HG03520 (cell line): ENCODE measurements at regions not wholly inside any gene's neighbourhood (a gene's known extent, or its start where the extent isn't known, plus 50 kb on each side); places are given as distances from the start of the nearest gene placed in this dataset.
"Not testable (repeated sequence)": the region's sequence is repeated elsewhere in the genome, so short reads cannot be mapped to it uniquely, and the experiment has no call there.

Source experiments
- ATAC-seq: cut with Tn5 transposase; IDR thresholded peaks from one replicate; pipeline ENCODE4 v1.9.1; 2021; ENCODE audit warnings: mild to moderate bottlenecking, moderate library complexity; ENCODE audit not compliant: unreplicated experiment

- ATAC-seq: no peak
These were observed 152.0 kb upstream of the RAB6C start for GRCh38 chr2:129827311-129828090.

- ATAC-seq: no peak
These were observed 150.7 kb upstream of the RAB6C start for GRCh38 chr2:129828792-129829191.

- no peak for ATAC-seq
These were observed 149.9 kb upstream of the RAB6C start for GRCh38 chr2:129829588-129829987.

GRCh38 chr2:129831018-129831417, 148.4 kb upstream of the RAB6C start:
- ATAC-seq: no peak

GRCh38 chr2:129833465-129833864, 146.0 kb upstream of the RAB6C start:
- not testable (repeated sequence) for ATAC-seq

- ATAC-seq: no peak
These were observed 132.4 kb upstream of the RAB6C start for GRCh38 chr2:129847043-129847442.

GRCh38 chr2:129849559-129850160, 129.8 kb upstream of the RAB6C start:
- ATAC-seq: peak; percentile 77

- no peak for ATAC-seq
These were observed 122.3 kb upstream of the RAB6C start for GRCh38 chr2:129857200-129857599.

GRCh38 chr2:129859175-129859574, 120.3 kb upstream of the RAB6C start:
- no peak for ATAC-seq

- ATAC-seq: no peak
These were observed 119.4 kb upstream of the RAB6C start for GRCh38 chr2:129860088-129860487.

- ATAC-seq: no peak
These were observed 117.7 kb upstream of the RAB6C start for GRCh38 chr2:129861666-129862288.

- ATAC-seq: no peak
These were observed 116.8 kb upstream of the RAB6C start for GRCh38 chr2:129862668-129863067.

GRCh38 chr2:129863350-129863749, 116.1 kb upstream of the RAB6C start:
- no peak for ATAC-seq

GRCh38 chr2:129864719-129865118, 114.7 kb upstream of the RAB6C start:
- ATAC-seq: no peak

- ATAC-seq: no peak
These were observed 113.5 kb upstream of the RAB6C start for GRCh38 chr2:129865976-129866375.

GRCh38 chr2:129866391-129866790, 113.1 kb upstream of the RAB6C start:
- no peak for ATAC-seq

- ATAC-seq: no peak
These were observed 111.3 kb upstream of the RAB6C start for GRCh38 chr2:129868151-129868550.

- no peak for ATAC-seq
These were observed 108.7 kb upstream of the RAB6C start for GRCh38 chr2:129870685-129871241.

- no peak for ATAC-seq
These were observed 107.0 kb upstream of the RAB6C start for GRCh38 chr2:129872446-129872845.

GRCh38 chr2:129876541-129876940, 102.9 kb upstream of the RAB6C start:
- no peak for ATAC-seq

- ATAC-seq: peak; percentile 48
These were observed 102.2 kb upstream of the RAB6C start for GRCh38 chr2:129877289-129877741.
